ENCODE measurements at regions not wholly inside any gene's neighbourhood (a gene's known extent, or its start where the extent isn't known, plus 50 kb on each side); places are given as distances from the start of the nearest gene placed in this dataset.

DNA sequence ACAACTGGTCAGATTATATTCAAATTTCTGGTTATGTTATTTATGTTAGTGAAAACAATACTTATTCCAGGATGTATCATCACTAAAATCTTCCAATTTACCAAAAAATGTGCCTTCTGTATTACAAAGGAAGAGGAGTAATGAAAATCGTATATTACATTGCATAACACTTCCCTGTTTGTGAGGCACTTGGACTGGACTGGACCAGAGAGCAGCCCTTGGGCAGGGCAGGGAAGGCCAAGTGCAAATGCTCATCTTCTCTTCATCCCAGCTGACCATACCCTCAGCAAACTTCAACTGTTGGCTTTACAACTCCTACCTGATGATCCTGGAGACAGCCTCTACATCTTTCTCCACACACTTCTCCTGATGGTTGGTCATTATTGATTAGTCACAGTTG, 285.7 kb upstream of the MME start:
- Histone ChIP-seq H3K27ac (ENCODE audit: low read length) (no peak overlapping the region), H3K4me2 (ENCODE audit: low read length) (no peak overlapping the region), H3K79me2 (replicated peaks; ENCODE audit: insufficient read depth, low read length) (no peaks in the 10 kb centered on the region), H3K4me3 (ENCODE audit: low read length) (no peak overlapping the region), H3K9me3 (ENCODE audit: low read length) (no peaks in the 10 kb centered on the region), H3K36me3 (ENCODE audit: insufficient read depth, low read length) (no peaks in the 10 kb centered on the region), H3K9me2 (ENCODE audit: insufficient read depth, low read length) (no peaks in the 10 kb centered on the region), H4K20me1 (ENCODE audit: insufficient read depth) (no peaks in the 10 kb centered on the region), H3K9ac (ENCODE audit: low read length) (no peak overlapping the region), H3K27me3 (ENCODE audit: insufficient read depth, low read depth, low read length) (no peaks in the 10 kb centered on the region), H2AFZ (ENCODE audit: low read depth, low read length) (no peak overlapping the region), H3F3A (ENCODE audit: insufficient read depth, low read length, poor library complexity, severe bottlenecking) (no peaks in the 10 kb centered on the region)
- TF ChIP-seq, protein P1, sequence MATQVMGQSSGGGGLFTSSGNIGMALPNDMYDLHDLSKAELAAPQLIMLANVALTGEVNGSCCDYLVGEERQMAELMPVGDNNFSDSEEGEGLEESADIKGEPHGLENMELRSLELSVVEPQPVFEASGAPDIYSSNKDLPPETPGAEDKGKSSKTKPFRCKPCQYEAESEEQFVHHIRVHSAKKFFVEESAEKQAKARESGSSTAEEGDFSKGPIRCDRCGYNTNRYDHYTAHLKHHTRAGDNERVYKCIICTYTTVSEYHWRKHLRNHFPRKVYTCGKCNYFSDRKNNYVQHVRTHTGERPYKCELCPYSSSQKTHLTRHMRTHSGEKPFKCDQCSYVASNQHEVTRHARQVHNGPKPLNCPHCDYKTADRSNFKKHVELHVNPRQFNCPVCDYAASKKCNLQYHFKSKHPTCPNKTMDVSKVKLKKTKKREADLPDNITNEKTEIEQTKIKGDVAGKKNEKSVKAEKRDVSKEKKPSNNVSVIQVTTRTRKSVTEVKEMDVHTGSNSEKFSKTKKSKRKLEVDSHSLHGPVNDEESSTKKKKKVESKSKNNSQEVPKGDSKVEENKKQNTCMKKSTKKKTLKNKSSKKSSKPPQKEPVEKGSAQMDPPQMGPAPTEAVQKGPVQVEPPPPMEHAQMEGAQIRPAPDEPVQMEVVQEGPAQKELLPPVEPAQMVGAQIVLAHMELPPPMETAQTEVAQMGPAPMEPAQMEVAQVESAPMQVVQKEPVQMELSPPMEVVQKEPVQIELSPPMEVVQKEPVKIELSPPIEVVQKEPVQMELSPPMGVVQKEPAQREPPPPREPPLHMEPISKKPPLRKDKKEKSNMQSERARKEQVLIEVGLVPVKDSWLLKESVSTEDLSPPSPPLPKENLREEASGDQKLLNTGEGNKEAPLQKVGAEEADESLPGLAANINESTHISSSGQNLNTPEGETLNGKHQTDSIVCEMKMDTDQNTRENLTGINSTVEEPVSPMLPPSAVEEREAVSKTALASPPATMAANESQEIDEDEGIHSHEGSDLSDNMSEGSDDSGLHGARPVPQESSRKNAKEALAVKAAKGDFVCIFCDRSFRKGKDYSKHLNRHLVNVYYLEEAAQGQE (IDR thresholded peaks at IDR 0.05; ENCODE audit: borderline replicate concordance), result no peak
- TF ChIP-seq EP300 (conservative IDR thresholded peaks at IDR 0.05; ENCODE audit: poor library complexity, severe bottlenecking) (no peak), MXI1 (conservative IDR thresholded peaks at IDR 0.05; ENCODE audit: poor library complexity, severe bottlenecking) (no peak), TAF1 (IDR thresholded peaks at IDR 0.05; ENCODE audit: low read depth) (no peak), SMC3 (conservative IDR thresholded peaks at IDR 0.05; ENCODE audit: poor library complexity) (no peak), RAD21 (conservative IDR thresholded peaks at IDR 0.05) (no peak), POLR2AphosphoS5 (IDR thresholded peaks at IDR 0.05) (no peak), EZH2 (IDR thresholded peaks at IDR 0.05; ENCODE audit: borderline replicate concordance, insufficient read depth, low read length, poor library complexity, severe bottlenecking) (no peak)
- TF ChIP-seq, protein P2, sequence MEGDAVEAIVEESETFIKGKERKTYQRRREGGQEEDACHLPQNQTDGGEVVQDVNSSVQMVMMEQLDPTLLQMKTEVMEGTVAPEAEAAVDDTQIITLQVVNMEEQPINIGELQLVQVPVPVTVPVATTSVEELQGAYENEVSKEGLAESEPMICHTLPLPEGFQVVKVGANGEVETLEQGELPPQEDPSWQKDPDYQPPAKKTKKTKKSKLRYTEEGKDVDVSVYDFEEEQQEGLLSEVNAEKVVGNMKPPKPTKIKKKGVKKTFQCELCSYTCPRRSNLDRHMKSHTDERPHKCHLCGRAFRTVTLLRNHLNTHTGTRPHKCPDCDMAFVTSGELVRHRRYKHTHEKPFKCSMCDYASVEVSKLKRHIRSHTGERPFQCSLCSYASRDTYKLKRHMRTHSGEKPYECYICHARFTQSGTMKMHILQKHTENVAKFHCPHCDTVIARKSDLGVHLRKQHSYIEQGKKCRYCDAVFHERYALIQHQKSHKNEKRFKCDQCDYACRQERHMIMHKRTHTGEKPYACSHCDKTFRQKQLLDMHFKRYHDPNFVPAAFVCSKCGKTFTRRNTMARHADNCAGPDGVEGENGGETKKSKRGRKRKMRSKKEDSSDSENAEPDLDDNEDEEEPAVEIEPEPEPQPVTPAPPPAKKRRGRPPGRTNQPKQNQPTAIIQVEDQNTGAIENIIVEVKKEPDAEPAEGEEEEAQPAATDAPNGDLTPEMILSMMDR (IDR thresholded peaks at IDR 0.05; ENCODE audit: poor library complexity, severe bottlenecking), result no peak

DNA sequence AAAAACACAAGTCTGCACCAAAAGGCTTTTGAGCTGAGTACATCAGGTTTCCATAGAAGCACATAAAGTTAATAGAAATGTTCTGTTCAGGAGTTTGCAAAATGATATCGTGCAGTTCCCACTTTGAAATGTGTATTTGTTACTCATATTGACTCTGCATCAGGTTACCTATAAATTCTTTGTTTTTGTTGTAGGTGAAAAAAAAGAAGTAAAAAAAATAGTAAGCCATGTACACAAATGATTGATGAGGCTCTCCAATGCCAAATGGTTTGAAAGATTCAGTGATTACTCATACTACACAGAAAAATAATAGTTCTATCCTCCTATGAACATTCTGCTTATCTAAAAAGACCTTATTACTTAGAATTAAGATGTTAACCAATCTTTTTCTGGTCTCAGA, 287.3 kb upstream of the MME start:
- no peak overlapping the region for H3K9ac ChIP-seq (ENCODE audit: low read length)
- no peaks in the 10 kb centered on the region for H3K9me3 ChIP-seq (ENCODE audit: low read length)
- no peaks in the 10 kb centered on the region for H3K9me2 ChIP-seq (ENCODE audit: insufficient read depth, low read length)
- no peaks in the 10 kb centered on the region for H3K79me2 ChIP-seq (replicated peaks; ENCODE audit: insufficient read depth, low read length)
- H2AFZ ChIP-seq (ENCODE audit: low read depth, low read length), result no peak overlapping the region
- H3K27ac ChIP-seq (ENCODE audit: low read length), result no peak overlapping the region
- no peak for TF ChIP-seq RAD21 (conservative IDR thresholded peaks at IDR 0.05)
- TF ChIP-seq, protein P1 (IDR thresholded peaks at IDR 0.05; ENCODE audit: borderline replicate concordance), result no peak
- H3K27me3 ChIP-seq (ENCODE audit: insufficient read depth, low read depth, low read length), result no peaks in the 10 kb centered on the region
- no peaks in the 10 kb centered on the region for H3K36me3 ChIP-seq (ENCODE audit: insufficient read depth, low read length)
- H4K20me1 ChIP-seq (ENCODE audit: insufficient read depth), result no peaks in the 10 kb centered on the region
- H3K4me3 ChIP-seq (ENCODE audit: low read length), result no peak overlapping the region
- H3K4me2 ChIP-seq (ENCODE audit: low read length), result no peak overlapping the region
- H3F3A ChIP-seq (ENCODE audit: insufficient read depth, low read length, poor library complexity, severe bottlenecking), result no peaks in the 10 kb centered on the region

Measured in neural cell (in vitro differentiated cells).